A549 (cell line): ENCODE measurements at regions not wholly inside any gene's neighbourhood (a gene's known extent, or its start where the extent isn't known, plus 50 kb on each side); places are given as distances from the start of the nearest gene placed in this dataset.

Experiments used
- ATAC-seq, 2 experiments: fragments of 200-7000 bp in 1 of 2; fragments of >200 bp in 1 of 2; cut with Nextera tagmentation in 1 of 2; cut with Tn5 transposase in 1 of 2; 3 replicates each; pipeline versions ENCODE4 v1.8.0 to v1.9.1; 2018 to 2020; ENCODE audit warnings: mild to moderate bottlenecking in 1 of 2, moderate library complexity in 1 of 2
- CTCF ChIA-PET: fragments of 300-600 bp; sonication (Branson Sonifier 250); formaldehyde crosslinking; extraction: SDS; loops from one replicate; lab custom pipeline; 2021; ENCODE audit warnings: antibody characterized with exemption, inconsistent platforms; lab: Yijun Ruan, JAX
- POLR2A ChIA-PET: fragments of 350-600 bp; formaldehyde crosslinking; extraction: SDS; loops from one replicate; lab custom pipeline; 2021; ENCODE audit warnings: antibody characterized with exemption, inconsistent platforms; lab: Yijun Ruan, JAX
- DNase-seq, 2 experiments: peaks; one replicate each; pipeline versions ENCODE4 v3.0.0 to v3.0.0-alpha.2; 2011 to 2016; ENCODE audit warnings: low read depth in 1 of 2, low spot score in 1 of 2
- FAIRE-seq: peaks from 2 replicates; lab custom pipeline; 2011; peaks lifted over from hg19 to GRCh38; lab: Jason Lieb, UNC
- H3K27ac ChIP-seq, 2 experiments: fragments of >200 bp; sonication (Bioruptor Twin); formaldehyde crosslinking; 3 replicates each; pipeline ENCODE4 v1.5.1; 2016 to 2017
- H3K4me1 ChIP-seq: fragments of >200 bp; sonication (Bioruptor Twin); formaldehyde crosslinking; 3 replicates; pipeline ENCODE4 v1.6.1; 2016
- H3K4me2 ChIP-seq: fragments of >200 bp; sonication (Bioruptor Twin); formaldehyde crosslinking; 3 replicates; pipeline ENCODE4 v1.6.1; 2016
- H3K4me3 ChIP-seq: fragments of >200 bp; sonication (Bioruptor Twin); formaldehyde crosslinking; 3 replicates; pipeline ENCODE4 v1.5.1; 2016
- H3K9me3 ChIP-seq: fragments of >200 bp; sonication (Bioruptor Twin); formaldehyde crosslinking; 3 replicates; pipeline ENCODE4 v1.6.1; 2016
- BCL3 ChIP-seq: fragments of >200 bp; sonication (Bioruptor Twin); formaldehyde crosslinking; IDR thresholded peaks from 3 replicates; pipeline ENCODE4 v1.6.1; 2016
- BHLHE40 ChIP-seq: IDR thresholded peaks from 2 replicates; pipeline ENCODE4 v1.6.1; 2012; ENCODE audit warnings: low read depth, low read length, inconsistent platforms
- CHD2 ChIP-seq: fragments of 150-350 bp; IDR thresholded peaks from 2 replicates; pipeline ENCODE4 v1.6.1; 2014; ENCODE audit warnings: low read length; ENCODE audit not compliant: partially characterized antibody
- CTCF ChIP-seq: fragments of >200 bp; sonication (Bioruptor Twin); formaldehyde crosslinking; IDR thresholded peaks from 3 replicates; pipeline ENCODE4 v1.5.1; 2016
- ESRRA ChIP-seq: fragments of 150-350 bp; IDR thresholded peaks from 2 replicates; pipeline ENCODE4 v1.6.1; 2014; ENCODE audit warnings: mild to moderate bottlenecking, low read length, borderline replicate concordance
- FOSL2 ChIP-seq, 2 experiments: fragments of 450-650 bp in 1 of 2; fragments of >200 bp in 1 of 2; sonication (Bioruptor Twin) in 1 of 2; formaldehyde crosslinking; IDR thresholded peaks; 2 replicates each; pipeline versions ENCODE4 v1.5.0 to v1.6.1; 2016 to 2020; ENCODE audit warnings: mild to moderate bottlenecking in 1 of 2, moderate library complexity in 1 of 2
- FOXS1 ChIP-seq: fragments of 250-450 bp; sonication (Bioruptor Pico); IDR thresholded peaks from 2 replicates; pipeline ENCODE4 v1.5.0; 2020; ENCODE audit warnings: mild to moderate bottlenecking, moderate library complexity
- GATA3 ChIP-seq: IDR thresholded peaks from 2 replicates; pipeline ENCODE4 v1.6.1; 2012; ENCODE audit warnings: borderline replicate concordance
- HDAC2 ChIP-seq: fragments of 200-600 bp; sonication (generic); IDR thresholded peaks from 2 replicates; pipeline ENCODE4 v1.6.1; 2016
- HMGXB4 ChIP-seq: fragments of 250-450 bp; sonication (Bioruptor Pico); IDR thresholded peaks from 2 replicates; pipeline ENCODE4 v1.5.0; 2021; ENCODE audit warnings: mild to moderate bottlenecking, moderate library complexity, borderline replicate concordance
- HOXA7 ChIP-seq: fragments of 250-450 bp; sonication (Bioruptor Pico); IDR thresholded peaks from 2 replicates; pipeline ENCODE4 v1.5.0; 2020; ENCODE audit warnings: mild to moderate bottlenecking, moderate library complexity
- HOXB13 ChIP-seq: fragments of 250-450 bp; sonication (Bioruptor Pico); IDR thresholded peaks from 2 replicates; pipeline ENCODE4 v1.5.0; 2020; ENCODE audit warnings: low read depth, mild to moderate bottlenecking, moderate library complexity
- HOXB5 ChIP-seq: fragments of 250-450 bp; sonication (Bioruptor Pico); IDR thresholded peaks from 2 replicates; pipeline ENCODE4 v1.5.0; 2020; ENCODE audit warnings: mild to moderate bottlenecking, moderate library complexity
- JUNB ChIP-seq: fragments of >200 bp; sonication (Bioruptor Twin); formaldehyde crosslinking; IDR thresholded peaks from 2 replicates; pipeline ENCODE4 v1.6.1; 2016
- KDM1A ChIP-seq: fragments of 200-600 bp; sonication (generic); IDR thresholded peaks from 2 replicates; pipeline ENCODE4 v1.6.1; 2016; ENCODE audit warnings: low read depth, mild to moderate bottlenecking
- KDM5A ChIP-seq: fragments of 200-600 bp; sonication (generic); IDR thresholded peaks from 2 replicates; pipeline ENCODE4 v1.6.1; 2016; ENCODE audit warnings: antibody characterized with exemption, mild to moderate bottlenecking
- MAX ChIP-seq: IDR thresholded peaks from 2 replicates; pipeline ENCODE4 v1.6.1; 2012
- RAD21 ChIP-seq, 2 experiments: fragments of >200 bp in 1 of 2; sonication (Bioruptor Twin) in 1 of 2; formaldehyde crosslinking in 1 of 2; IDR thresholded peaks in 1 of 2; conservative IDR thresholded peaks in 1 of 2; 2 replicates in 1 of 2; 3 replicates in 1 of 2; pipeline ENCODE4 v1.6.1; 2012 to 2018; ENCODE audit warnings: inconsistent platforms in 1 of 2
- RARB ChIP-seq: fragments of 250-450 bp; sonication (Bioruptor Pico); IDR thresholded peaks from 2 replicates; pipeline ENCODE4 v1.8.0; 2021; ENCODE audit warnings: mild to moderate bottlenecking, moderate library complexity
- REST ChIP-seq: fragments of 200-600 bp; sonication (generic); IDR thresholded peaks from 2 replicates; pipeline ENCODE4 v1.6.1; 2016; ENCODE audit warnings: antibody characterized with exemption, mild to moderate bottlenecking, moderate library complexity
- RNF2 ChIP-seq: fragments of 200-600 bp; sonication (generic); IDR thresholded peaks from 2 replicates; pipeline ENCODE4 v1.6.1; 2016; ENCODE audit warnings: low read depth, mild to moderate bottlenecking, antibody characterized with exemption, moderate library complexity, borderline replicate concordance
- SMC3 ChIP-seq: fragments of >200 bp; sonication (Bioruptor Twin); formaldehyde crosslinking; IDR thresholded peaks from 3 replicates; pipeline ENCODE4 v1.6.1; 2018; ENCODE audit warnings: inconsistent platforms
- TFCP2L1 ChIP-seq: fragments of 250-450 bp; sonication (Bioruptor Pico); IDR thresholded peaks from 2 replicates; pipeline ENCODE4 v1.5.0; 2021; ENCODE audit warnings: mild to moderate bottlenecking
- USF2 ChIP-seq: fragments of 450-650 bp; IDR thresholded peaks from 2 replicates; pipeline ENCODE4 v1.6.1; 2014; ENCODE audit warnings: antibody characterized with exemption
- ZFP36 ChIP-seq: fragments of 450-650 bp; IDR thresholded peaks from 2 replicates; pipeline ENCODE4 v1.6.1; 2014; ENCODE audit warnings: borderline replicate concordance; ENCODE audit not compliant: partially characterized antibody
- WGBS: methylation state at CpG from one replicate; pipeline ENCODE4 v1.1.6; 2017; ENCODE audit errors: missing lambda C conversion rate; 5-methylcytosine and 5-hydroxymethylcytosine counted together

- Histone ChIP-seq H3K4me3 (no peak overlapping the region), H3K9me3 (no peaks in the 10 kb centered on the region), H3K4me2 (no peak overlapping the region), H3K4me1 (peaks cover 6% of the 10 kb centered on the region; the same call in 1 of the 3 replicates), H3K27ac (no peak overlapping the region)
- DNase-seq (peak in 1 of 2 experiments; percentile 27), ATAC-seq (no peak), FAIRE-seq (no peak)
- WGBS = 45% methylated on average over 4 of the region's 4 CpGs
- CTCF ChIA-PET = interaction anchor here (1.5 to 1.8 kb wide), 2 partner anchors 14 to 21 kb away, joined by 3 to 4 read pairs; no protein-coding TSS in a partner anchor
- TF ChIP-seq KDM5A (no peak), USF2 (no peak), KDM1A (no peak), TFCP2L1 (CRISPR knock-in tag) (no peak), FOSL2 (IDR thresholded peaks at IDR 0.05) (no peak), FOSL2 (CRISPR knock-in tag; IDR thresholded peaks at IDR 0.05) (peak; percentile 20; the same call in 1 of the 2 replicates)
- POLR2A ChIA-PET = no interaction called here
Observed at GRCh38 chr9:107807183-107807582, 317.6 kb upstream of the KLF4 start.

GRCh38 chr9:107805201-107805600 lies 315.6 kb upstream of the KLF4 start:
- FAIRE-seq = no peak
- CTCF ChIA-PET = interaction anchor here (0.6 kb wide), 1 partner anchor 1146 kb away, joined by 5 read pairs; no protein-coding TSS in a partner anchor
- TF ChIP-seq BHLHE40 (no peak), HOXA7 (no peak), JUNB (no peak), SMC3 (no peak), MAX (no peak), HMGXB4 (no peak), FOXS1 (CRISPR knock-in tag) (no peak), RAD21 (conservative IDR thresholded peaks at IDR 0.05 in 1 of 2, IDR thresholded peaks at IDR 0.05 in 1 of 2) (no peak), HOXB13 (no peak), ESRRA (no peak), HDAC2 (no peak), TFCP2L1 (CRISPR knock-in tag) (no peak), CTCF (no peak)
- Histone ChIP-seq H3K9me3 (no peaks in the 10 kb centered on the region), H3K4me2 (no peak overlapping the region), H3K4me3 (no peak overlapping the region), H3K4me1 (peaks cover 6% of the 10 kb centered on the region; the same call in 1 of the 3 replicates), H3K27ac (no peak overlapping the region)
- ATAC-seq = no peak
- no peak for DNase-seq
- 39% methylated on average over 2 of the region's 2 CpGs for WGBS
- POLR2A ChIA-PET = no interaction called here

- H3K9me3 ChIP-seq = no peaks in the 10 kb centered on the region
- POLR2A ChIA-PET = no interaction called here
- H3K4me1 ChIP-seq = 0 out of 3 replicates have a peak, but pooled peaks cover 4% of the 10 kb centered on the region
- WGBS = 81% methylated on average over 2 of the region's 2 CpGs
- DNase-seq (no peak), FAIRE-seq (no peak), ATAC-seq (no peak)
- no peak overlapping the region for H3K4me3 ChIP-seq
- no peak overlapping the region for H3K27ac ChIP-seq
- no peak overlapping the region for H3K4me2 ChIP-seq
- CTCF ChIA-PET = no interaction called here
- TF ChIP-seq BHLHE40 (no peak), REST (no peak), RNF2 (no peak), RAD21 (conservative IDR thresholded peaks at IDR 0.05 in 1 of 2, IDR thresholded peaks at IDR 0.05 in 1 of 2) (no peak), HOXB5 (CRISPR knock-in tag) (no peak), HOXA7 (no peak), BCL3 (no peak), GATA3 (no peak), JUNB (no peak), CHD2 (no peak), ZFP36 (no peak), RARB (CRISPR knock-in tag) (no peak), SMC3 (no peak)
Observed at GRCh38 chr9:107794259-107794658, 304.7 kb upstream of the KLF4 start.
